ENCODE measurements at regions not wholly inside any gene's neighbourhood (a gene's known extent, or its start where the extent isn't known, plus 50 kb on each side); places are given as distances from the start of the nearest gene placed in this dataset.
"Not testable (repeated sequence)": the region's sequence is repeated elsewhere in the genome, so short reads cannot be mapped to it uniquely, and the experiment has no call there.

- no peaks in the 10 kb centered on the region for H3K36me3 ChIP-seq
- no peak overlapping the region for H3K4me3 ChIP-seq (replicated peaks in 1 of 3)
- WGBS, 2 donors = 65 to 73% methylated on average over 4 of the region's 4 CpGs
- no peak for DNase-seq
- intact Hi-C loops (cut with DNase I) = no loop called here
- no peak overlapping the region for H3K27ac ChIP-seq
- H3K4me1 ChIP-seq = no peaks in the 10 kb centered on the region
- H3K27me3 ChIP-seq = no peaks in the 10 kb centered on the region
- TF ChIP-seq CTCF (IDR thresholded peaks at IDR 0.05) (no peak), POLR2A (IDR thresholded peaks at IDR 0.05) (no peak)
- no peaks in the 10 kb centered on the region for H3K9me3 ChIP-seq
Observed at GRCh38 chr16:86259499-86259898, 250.8 kb upstream of the FOXF1 start.

- intact Hi-C loops (cut with DNase I) = no loop called here
- TF ChIP-seq POLR2A (IDR thresholded peaks at IDR 0.05) (no peak), CTCF (IDR thresholded peaks at IDR 0.05) (no peak)
- H3K36me3 ChIP-seq = no peaks in the 10 kb centered on the region
- WGBS, 2 donors = 77 to 94% methylated on average over 2 of the region's 2 CpGs
- H3K27ac ChIP-seq = no peak overlapping the region
- no peaks in the 10 kb centered on the region for H3K9me3 ChIP-seq
- DNase-seq = no peak
- H3K4me1 ChIP-seq = no peaks in the 10 kb centered on the region
- H3K27me3 ChIP-seq = no peaks in the 10 kb centered on the region
- no peak overlapping the region for H3K4me3 ChIP-seq (replicated peaks in 1 of 3)
Observed at GRCh38 chr16:86261379-86261778, 248.9 kb upstream of the FOXF1 start.

- H3K27ac ChIP-seq; H3K36me3 ChIP-seq; H3K27me3 ChIP-seq; H3K4me3 ChIP-seq (replicated peaks in 1 of 3); intact Hi-C loops (cut with DNase I); DNase-seq; H3K9me3 ChIP-seq; H3K4me1 ChIP-seq: not testable (repeated sequence)
- WGBS, 2 donors = 93 to 94% methylated on average over 3 of the region's 3 CpGs
Observed at GRCh38 chr16:86267657-86268056, 242.7 kb upstream of the FOXF1 start.

GRCh38 chr16:86270696-86271095 is 239.6 kb upstream of the FOXF1 start:
- H3K4me1 ChIP-seq = no peaks in the 10 kb centered on the region
- DNase-seq = no peak

GRCh38 chr16:86272744-86273143 is 237.6 kb upstream of the FOXF1 start:
- 91 to 94% methylated on average over 1 of the region's 1 CpG for WGBS, 2 donors
- DNase-seq = no peak
- Histone ChIP-seq H3K36me3 (no peaks in the 10 kb centered on the region), H3K27me3 (no peaks in the 10 kb centered on the region), H3K4me3 (replicated peaks in 1 of 3) (no peak overlapping the region), H3K27ac (no peak overlapping the region), H3K9me3 (no peaks in the 10 kb centered on the region), H3K4me1 (no peaks in the 10 kb centered on the region)
- intact Hi-C loops (cut with DNase I) = no loop called here
- TF ChIP-seq CTCF (IDR thresholded peaks at IDR 0.05) = no peak
- no peak for TF ChIP-seq POLR2A (IDR thresholded peaks at IDR 0.05)

More at GRCh38 chr16:86270696-86271095, 239.6 kb upstream of the FOXF1 start:
- 47 to 53% methylated on average over 7 of the region's 7 CpGs for WGBS, 2 donors
- no peaks in the 10 kb centered on the region for H3K27me3 ChIP-seq
- H3K9me3 ChIP-seq = no peaks in the 10 kb centered on the region
- no peaks in the 10 kb centered on the region for H3K36me3 ChIP-seq
- intact Hi-C loops (cut with DNase I) = no loop called here
- TF ChIP-seq CTCF (IDR thresholded peaks at IDR 0.05) (no peak), POLR2A (IDR thresholded peaks at IDR 0.05) (no peak)
- no peak overlapping the region for H3K4me3 ChIP-seq (replicated peaks in 1 of 3)
- H3K27ac ChIP-seq = no peak overlapping the region

GRCh38 chr16:86277221-86277620 is 233.1 kb upstream of the FOXF1 start:
- no peak for DNase-seq

GRCh38 chr16:86277859-86278258 is 232.5 kb upstream of the FOXF1 start:
- WGBS, 2 donors = 85 to 86% methylated on average over 3 to 4 of the region's 4 CpGs
- intact Hi-C loops (cut with DNase I) = not testable (repeated sequence)

More at GRCh38 chr16:86277221-86277620, 233.1 kb upstream of the FOXF1 start:
- 41% methylated on average over 3 of the region's 3 CpGs for WGBS, 2 donors
- Histone ChIP-seq H3K27ac (no peak overlapping the region), H3K27me3 (no peaks in the 10 kb centered on the region), H3K4me3 (replicated peaks in 1 of 3) (no peak overlapping the region), H3K9me3 (no peaks in the 10 kb centered on the region), H3K36me3 (no peaks in the 10 kb centered on the region), H3K4me1 (no peaks in the 10 kb centered on the region)
- TF ChIP-seq POLR2A (IDR thresholded peaks at IDR 0.05) = no peak
- no peak for TF ChIP-seq CTCF (IDR thresholded peaks at IDR 0.05)
- intact Hi-C loops (cut with DNase I) = no loop called here

More at GRCh38 chr16:86277859-86278258, 232.5 kb upstream of the FOXF1 start:
- not testable (repeated sequence) for H3K9me3 ChIP-seq; H3K27ac ChIP-seq; DNase-seq; H3K4me3 ChIP-seq (replicated peaks in 1 of 3); H3K4me1 ChIP-seq; H3K27me3 ChIP-seq; H3K36me3 ChIP-seq
